ENCODE measurements at regions not wholly inside any gene's neighbourhood (a gene's known extent, or its start where the extent isn't known, plus 50 kb on each side); places are given as distances from the start of the nearest gene placed in this dataset.
A peak's percentile ranks its signal among the peaks of the same experiment; 100 is the strongest.

DNA sequence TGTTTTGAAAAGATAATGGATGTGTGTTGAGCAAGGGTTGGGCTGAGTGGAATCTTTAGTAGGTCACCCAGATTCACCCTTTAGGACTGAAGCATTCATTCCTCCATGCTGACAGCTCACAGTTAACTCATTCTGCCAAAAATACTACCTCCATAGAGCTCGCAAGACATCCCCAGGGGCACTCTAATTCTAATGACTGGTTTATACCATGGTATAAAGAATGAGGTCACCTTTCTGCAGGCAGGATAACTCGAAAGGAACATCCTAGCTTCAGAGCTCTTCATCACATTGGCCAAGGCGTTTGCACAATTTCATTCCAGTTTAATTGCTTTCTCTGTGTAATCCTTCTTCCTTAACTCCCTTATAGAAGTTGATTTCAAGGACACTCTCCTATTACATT, 1257.2 kb upstream of the EYS start:
- no TSS peak for BruUV-seq (replicated peaks)
- H3K27ac ChIP-seq (ENCODE audit: low read length) = no peak overlapping the region
- no peak for ATAC-seq
- ChIA-PET POLR2A (ENCODE audit: unreplicated experiment) (no interaction called here), CTCF (no interaction called here)
- H3K79me2 ChIP-seq (ENCODE audit: low read length) = no peaks in the 10 kb centered on the region
- H3K36me3 ChIP-seq (ENCODE audit: low read depth, low read length) = no peaks in the 10 kb centered on the region
- no peaks in the 10 kb centered on the region for H3K9me3 ChIP-seq (ENCODE audit: low read length)
- no peak overlapping the region for H3K9ac ChIP-seq (ENCODE audit: low read length)
- H3K27me3 ChIP-seq (ENCODE audit: low read length) = no peaks in the 10 kb centered on the region
- DNase-seq = peak; percentile 4
- no peaks in the 10 kb centered on the region for H3K9me2 ChIP-seq (replicated peaks; ENCODE audit: low read length)
- H3K4me3 ChIP-seq (ENCODE audit: low read length) = no peak overlapping the region
- H3K4me1 ChIP-seq (ENCODE audit: insufficient read depth, low read length) = 0 out of 2 replicates have a peak, but pooled peaks cover 3% of the 10 kb centered on the region
- H2AFZ ChIP-seq (ENCODE audit: low read length) = no peak overlapping the region
- intact Hi-C loops (cut with micrococcal nuclease) = no loop called here
- TF ChIP-seq EZH2 (IDR thresholded peaks at IDR 0.05; ENCODE audit: low read length, unreplicated experiment) (no peak), EZH2phosphoT487 (IDR thresholded peaks at IDR 0.05; ENCODE audit: borderline replicate concordance, low read length) (no peak)
- TF ChIP-seq, protein P1, sequence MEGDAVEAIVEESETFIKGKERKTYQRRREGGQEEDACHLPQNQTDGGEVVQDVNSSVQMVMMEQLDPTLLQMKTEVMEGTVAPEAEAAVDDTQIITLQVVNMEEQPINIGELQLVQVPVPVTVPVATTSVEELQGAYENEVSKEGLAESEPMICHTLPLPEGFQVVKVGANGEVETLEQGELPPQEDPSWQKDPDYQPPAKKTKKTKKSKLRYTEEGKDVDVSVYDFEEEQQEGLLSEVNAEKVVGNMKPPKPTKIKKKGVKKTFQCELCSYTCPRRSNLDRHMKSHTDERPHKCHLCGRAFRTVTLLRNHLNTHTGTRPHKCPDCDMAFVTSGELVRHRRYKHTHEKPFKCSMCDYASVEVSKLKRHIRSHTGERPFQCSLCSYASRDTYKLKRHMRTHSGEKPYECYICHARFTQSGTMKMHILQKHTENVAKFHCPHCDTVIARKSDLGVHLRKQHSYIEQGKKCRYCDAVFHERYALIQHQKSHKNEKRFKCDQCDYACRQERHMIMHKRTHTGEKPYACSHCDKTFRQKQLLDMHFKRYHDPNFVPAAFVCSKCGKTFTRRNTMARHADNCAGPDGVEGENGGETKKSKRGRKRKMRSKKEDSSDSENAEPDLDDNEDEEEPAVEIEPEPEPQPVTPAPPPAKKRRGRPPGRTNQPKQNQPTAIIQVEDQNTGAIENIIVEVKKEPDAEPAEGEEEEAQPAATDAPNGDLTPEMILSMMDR (conservative IDR thresholded peaks at IDR 0.05; ENCODE audit: low read depth, low read length) = no peak
- no peaks in the 10 kb centered on the region for H4K20me1 ChIP-seq (ENCODE audit: low read length)
- H3K4me2 ChIP-seq (ENCODE audit: low read length) = no peak overlapping the region
- H3F3A ChIP-seq (ENCODE audit: low read length, unreplicated experiment) = no peaks in the 10 kb centered on the region

DNA sequence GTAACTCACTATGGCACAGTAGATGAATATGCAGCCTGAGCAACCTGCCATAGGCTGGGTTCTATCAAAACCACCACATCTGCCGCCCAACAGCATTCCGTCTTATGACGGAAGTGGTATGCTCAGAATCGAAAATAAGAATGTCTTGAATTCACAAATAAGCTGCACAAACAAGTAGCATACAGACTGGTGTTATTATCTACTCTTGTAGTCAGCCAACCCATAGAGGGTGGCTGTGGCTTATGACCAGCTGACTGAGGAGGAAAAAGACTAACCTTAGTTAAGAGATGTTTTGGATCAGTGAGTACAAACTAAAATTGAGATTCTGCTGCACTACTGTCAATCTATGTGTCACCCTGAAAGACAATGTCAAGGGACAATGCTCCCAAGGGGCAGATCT, 1255.1 kb upstream of the EYS start:
- no peak overlapping the region for H3K4me2 ChIP-seq (ENCODE audit: low read length)
- intact Hi-C loops (cut with micrococcal nuclease) = no loop called here
- DNase-seq (no peak), ATAC-seq (no peak)
- BruUV-seq (replicated peaks) = no TSS peak
- no peaks in the 10 kb centered on the region for H3K79me2 ChIP-seq (ENCODE audit: low read length)
- 0 out of 2 replicates have a peak, but pooled peaks cover 3% of the 10 kb centered on the region for H3K4me1 ChIP-seq (ENCODE audit: insufficient read depth, low read length)
- no peaks in the 10 kb centered on the region for H4K20me1 ChIP-seq (ENCODE audit: low read length)
- H2AFZ ChIP-seq (ENCODE audit: low read length) = no peak overlapping the region
- no peaks in the 10 kb centered on the region for H3K36me3 ChIP-seq (ENCODE audit: low read depth, low read length)
- H3K4me3 ChIP-seq (ENCODE audit: low read length) = no peak overlapping the region
- ChIA-PET CTCF (no interaction called here), POLR2A (ENCODE audit: unreplicated experiment) (no interaction called here)
- H3K27me3 ChIP-seq (ENCODE audit: low read length) = no peaks in the 10 kb centered on the region
- H3K9ac ChIP-seq (ENCODE audit: low read length) = no peak overlapping the region
- no peaks in the 10 kb centered on the region for H3F3A ChIP-seq (ENCODE audit: low read length, unreplicated experiment)
- TF ChIP-seq EZH2 (IDR thresholded peaks at IDR 0.05; ENCODE audit: low read length, unreplicated experiment) (no peak), EZH2phosphoT487 (IDR thresholded peaks at IDR 0.05; ENCODE audit: borderline replicate concordance, low read length) (no peak)
- TF ChIP-seq, protein P1 (conservative IDR thresholded peaks at IDR 0.05; ENCODE audit: low read depth, low read length) = no peak
- no peak overlapping the region for H3K27ac ChIP-seq (ENCODE audit: low read length)
- no peaks in the 10 kb centered on the region for H3K9me3 ChIP-seq (ENCODE audit: low read length)
- H3K9me2 ChIP-seq (replicated peaks; ENCODE audit: low read length) = no peaks in the 10 kb centered on the region

GRCh38 chr6:66961191-66961590, 1254.2 kb upstream of the EYS start:
- ChIA-PET POLR2A (ENCODE audit: unreplicated experiment) (no interaction called here), CTCF (no interaction called here)
- 0 out of 2 replicates have a peak, but pooled peaks cover 3% of the 10 kb centered on the region for H3K4me1 ChIP-seq (ENCODE audit: insufficient read depth, low read length)
- H3K4me3 ChIP-seq (ENCODE audit: low read length) = no peak overlapping the region
- H3K36me3 ChIP-seq (ENCODE audit: low read depth, low read length) = no peaks in the 10 kb centered on the region
- no peaks in the 10 kb centered on the region for H3K27me3 ChIP-seq (ENCODE audit: low read length)
- BruUV-seq (replicated peaks) = no TSS peak
- H4K20me1 ChIP-seq (ENCODE audit: low read length) = no peaks in the 10 kb centered on the region
- intact Hi-C loops (cut with micrococcal nuclease) = no loop called here
- no peaks in the 10 kb centered on the region for H3K9me2 ChIP-seq (replicated peaks; ENCODE audit: low read length)
- DNase-seq = no peak
- no peaks in the 10 kb centered on the region for H3F3A ChIP-seq (ENCODE audit: low read length, unreplicated experiment)
- TF ChIP-seq EZH2 (IDR thresholded peaks at IDR 0.05; ENCODE audit: low read length, unreplicated experiment) = no peak
- TF ChIP-seq EZH2phosphoT487 (IDR thresholded peaks at IDR 0.05; ENCODE audit: borderline replicate concordance, low read length) = no peak
- TF ChIP-seq, protein P1 (conservative IDR thresholded peaks at IDR 0.05; ENCODE audit: low read depth, low read length) = no peak
- H2AFZ ChIP-seq (ENCODE audit: low read length) = no peak overlapping the region
- no peaks in the 10 kb centered on the region for H3K9me3 ChIP-seq (ENCODE audit: low read length)
- H3K79me2 ChIP-seq (ENCODE audit: low read length) = no peaks in the 10 kb centered on the region
- H3K27ac ChIP-seq (ENCODE audit: low read length) = no peak overlapping the region
- no peak overlapping the region for H3K4me2 ChIP-seq (ENCODE audit: low read length)
- H3K9ac ChIP-seq (ENCODE audit: low read length) = no peak overlapping the region
- ATAC-seq = no peak
